GM23338 (cell line): ENCODE measurements at regions not wholly inside any gene's neighbourhood (a gene's known extent, or its start where the extent isn't known, plus 50 kb on each side); places are given as distances from the start of the nearest gene placed in this dataset.

Experiments
- ATAC-seq: fragments of 200-7000 bp; cut with Tn5 transposase; 3 replicates; pipeline ENCODE4 v1.9.1; 2020
- DNase-seq: peaks from one replicate; pipeline ENCODE4 v3.0.0-alpha.2; 2015; ENCODE audit warnings: low spot score
- H2AFZ ChIP-seq: fragments of 200-600 bp; sonication (generic); 2 replicates; pipeline ENCODE4 v1.8.0; 2016; ENCODE audit warnings: antibody characterized with exemption, mild to moderate bottlenecking, moderate library complexity
- H3F3A ChIP-seq: fragments of 200-600 bp; sonication (generic); replicated peaks from 2 replicates; pipeline ENCODE4 v1.8.0; 2017; ENCODE audit warnings: antibody characterized with exemption, mixed run types, low read depth
- H3K27ac ChIP-seq: fragments of 200-600 bp; sonication (generic); 2 replicates; pipeline ENCODE4 v1.6.1; 2016; ENCODE audit warnings: low read depth
- H3K27me3 ChIP-seq: fragments of 200-600 bp; sonication (generic); 2 replicates; pipeline ENCODE4 v1.8.0; 2016; ENCODE audit warnings: mild to moderate bottlenecking, mixed run types, moderate library complexity; ENCODE audit not compliant: insufficient read depth
- H3K36me3 ChIP-seq: fragments of 200-600 bp; sonication (generic); 2 replicates; pipeline ENCODE4 v1.8.0; 2016; ENCODE audit warnings: mild to moderate bottlenecking; ENCODE audit not compliant: insufficient read depth
- H3K4me1 ChIP-seq: fragments of 200-600 bp; sonication (generic); 2 replicates; pipeline ENCODE4 v1.8.0; 2016; ENCODE audit warnings: mild to moderate bottlenecking, moderate library complexity; ENCODE audit not compliant: insufficient read depth
- H3K4me2 ChIP-seq: fragments of 200-600 bp; sonication (generic); 2 replicates; pipeline ENCODE4 v1.7.1; 2017; ENCODE audit warnings: mixed run types
- H3K4me3 ChIP-seq: fragments of 200-600 bp; sonication (generic); 2 replicates; pipeline ENCODE4 v1.6.1; 2016; ENCODE audit warnings: mixed run types
- H3K79me2 ChIP-seq: fragments of 200-600 bp; sonication (generic); replicated peaks from 2 replicates; pipeline ENCODE4 v1.8.0; 2017; ENCODE audit warnings: mild to moderate bottlenecking; ENCODE audit not compliant: insufficient read depth
- H3K9me2 ChIP-seq: fragments of 200-600 bp; sonication (generic); 2 replicates; pipeline ENCODE4 v1.8.0; 2017; ENCODE audit not compliant: insufficient read depth
- H4K20me1 ChIP-seq: fragments of 200-600 bp; sonication (generic); replicated peaks from 2 replicates; pipeline ENCODE4 v1.8.0; 2017; ENCODE audit warnings: mild to moderate bottlenecking; ENCODE audit not compliant: insufficient read depth
- H3K27ac Mint-ChIP-seq: 2 replicates; pipeline ENCODE4 v1.8.0; 2020; ENCODE audit warnings: inconsistent platforms, mild to moderate bottlenecking, moderate library complexity, mixed read lengths
- H3K27me3 Mint-ChIP-seq: 3 replicates; pipeline ENCODE4 v1.8.0; 2022; ENCODE audit warnings: low read depth, mild to moderate bottlenecking, moderate library complexity, mixed read lengths, inconsistent platforms; ENCODE audit not compliant: insufficient read depth, poor library complexity
- H3K36me3 Mint-ChIP-seq: 3 replicates; pipeline ENCODE4 v1.8.0; 2021; ENCODE audit warnings: low read depth, mild to moderate bottlenecking, inconsistent platforms, moderate library complexity, mixed read lengths
- H3K4me1 Mint-ChIP-seq: 3 replicates; pipeline ENCODE4 v1.8.0; 2020; ENCODE audit warnings: mild to moderate bottlenecking, inconsistent platforms, mixed read lengths
- H3K4me3 Mint-ChIP-seq: 3 replicates; pipeline ENCODE4 v1.8.0; 2021; ENCODE audit warnings: moderate library complexity, mild to moderate bottlenecking, inconsistent platforms, mixed read lengths
- H3K9me3 Mint-ChIP-seq: 3 replicates; pipeline ENCODE4 v1.8.0; 2020; ENCODE audit warnings: moderate library complexity, mild to moderate bottlenecking, inconsistent platforms, mixed read lengths
- CREB1 ChIP-seq: fragments of 250-450 bp; sonication (Bioruptor Pico); IDR thresholded peaks from 2 replicates; pipeline ENCODE4 v1.5.0; 2020; ENCODE audit warnings: low read depth, mild to moderate bottlenecking, moderate library complexity
- EZH2 ChIP-seq: fragments of 200-600 bp; sonication (generic); IDR thresholded peaks from one replicate; pipeline ENCODE4 v1.8.0; 2017; ENCODE audit warnings: antibody characterized with exemption, mild to moderate bottlenecking, low read depth; ENCODE audit not compliant: unreplicated experiment
- EZH2phosphoT487 ChIP-seq: fragments of 200-600 bp; sonication (generic); IDR thresholded peaks from one replicate; pipeline ENCODE4 v1.8.1; 2018; ENCODE audit warnings: antibody characterized with exemption; ENCODE audit not compliant: unreplicated experiment
- JUNB ChIP-seq: IDR thresholded peaks from one replicate; pipeline ENCODE4 v1.6.1; 2016; ENCODE audit warnings: antibody characterized with exemption; ENCODE audit not compliant: unreplicated experiment
- NANOG ChIP-seq: IDR thresholded peaks from 2 replicates; pipeline ENCODE4 v1.6.1; 2016; ENCODE audit warnings: antibody characterized with exemption, borderline replicate concordance
- POLR2AphosphoS5 ChIP-seq: IDR thresholded peaks from 2 replicates; pipeline ENCODE4 v1.6.1; 2016; ENCODE audit warnings: antibody characterized with exemption, low read depth
- STAT1 ChIP-seq: IDR thresholded peaks from one replicate; pipeline ENCODE4 v1.6.1; 2016; ENCODE audit warnings: antibody characterized with exemption; ENCODE audit not compliant: unreplicated experiment
- ZNF114 ChIP-seq: fragments of 250-450 bp; sonication (Bioruptor Pico); IDR thresholded peaks from 2 replicates; pipeline ENCODE4 v1.5.0; 2020; ENCODE audit warnings: mild to moderate bottlenecking, moderate library complexity
- ZNF331 ChIP-seq: fragments of 250-450 bp; sonication (Bioruptor Pico); IDR thresholded peaks from 2 replicates; pipeline ENCODE4 v1.5.0; 2020; ENCODE audit warnings: low read depth, mild to moderate bottlenecking, moderate library complexity
- TF ChIP-seq, protein P1 (sequence below), 2 experiments: fragments of 200-600 bp in 1 of 2; sonication (generic) in 1 of 2; conservative IDR thresholded peaks; 2 replicates each; pipeline versions ENCODE4 v1.5.1 to v1.6.1; 2016 to 2017; ENCODE audit warnings: antibody characterized with exemption in 2 of 2, low read depth in 2 of 2, mild to moderate bottlenecking in 2 of 2, moderate library complexity in 1 of 2
- TF ChIP-seq, protein P2 (sequence below): IDR thresholded peaks from 2 replicates; pipeline ENCODE4 v1.6.1; 2016; ENCODE audit warnings: antibody characterized with exemption
- TF ChIP-seq, protein P3 (sequence below): fragments of 250-450 bp; sonication (Bioruptor Pico); IDR thresholded peaks from 2 replicates; pipeline ENCODE4 v1.5.0; 2020; ENCODE audit warnings: mild to moderate bottlenecking, moderate library complexity
- TF ChIP-seq, protein P4 (sequence below): IDR thresholded peaks from one replicate; pipeline ENCODE4 v1.6.1; 2018; ENCODE audit warnings: antibody characterized with exemption; ENCODE audit not compliant: unreplicated experiment

DNA sequence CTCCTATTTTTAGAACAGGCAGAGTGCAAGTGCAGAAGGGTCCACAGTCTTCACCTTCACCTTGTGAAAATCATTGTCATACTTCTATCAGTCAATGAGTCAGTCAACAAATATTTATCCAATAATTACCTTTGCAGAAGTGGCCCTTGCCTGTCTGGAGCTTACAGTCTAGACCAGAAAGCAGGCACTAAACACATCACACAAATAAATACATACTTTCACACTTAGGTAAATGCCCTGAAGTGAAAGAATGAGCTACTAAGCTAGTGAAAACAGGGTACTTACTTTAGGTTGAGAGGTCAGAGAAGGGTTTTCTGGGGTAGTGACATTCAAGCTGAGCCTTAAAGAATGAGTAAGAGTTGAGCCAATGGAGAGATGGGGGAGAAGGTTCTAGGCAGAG lies 421.9 kb upstream of the ADAMTSL1 start:
- Mint-ChIP-seq H3K27me3 (no peaks in the 10 kb centered on the region), H3K27ac (no peak overlapping the region), H3K4me3 (no peak overlapping the region), H3K4me1 (no peaks in the 10 kb centered on the region), H3K36me3 (no peaks in the 10 kb centered on the region), H3K9me3 (no peaks in the 10 kb centered on the region)
- TF ChIP-seq EZH2 (no peak), POLR2AphosphoS5 (no peak), ZNF331 (CRISPR knock-in tag) (no peak), EZH2phosphoT487 (no peak), JUNB (no peak), NANOG (no peak), ZNF114 (CRISPR knock-in tag) (no peak), CREB1 (CRISPR knock-in tag) (no peak), STAT1 (no peak)
- TF ChIP-seq, protein P1, sequence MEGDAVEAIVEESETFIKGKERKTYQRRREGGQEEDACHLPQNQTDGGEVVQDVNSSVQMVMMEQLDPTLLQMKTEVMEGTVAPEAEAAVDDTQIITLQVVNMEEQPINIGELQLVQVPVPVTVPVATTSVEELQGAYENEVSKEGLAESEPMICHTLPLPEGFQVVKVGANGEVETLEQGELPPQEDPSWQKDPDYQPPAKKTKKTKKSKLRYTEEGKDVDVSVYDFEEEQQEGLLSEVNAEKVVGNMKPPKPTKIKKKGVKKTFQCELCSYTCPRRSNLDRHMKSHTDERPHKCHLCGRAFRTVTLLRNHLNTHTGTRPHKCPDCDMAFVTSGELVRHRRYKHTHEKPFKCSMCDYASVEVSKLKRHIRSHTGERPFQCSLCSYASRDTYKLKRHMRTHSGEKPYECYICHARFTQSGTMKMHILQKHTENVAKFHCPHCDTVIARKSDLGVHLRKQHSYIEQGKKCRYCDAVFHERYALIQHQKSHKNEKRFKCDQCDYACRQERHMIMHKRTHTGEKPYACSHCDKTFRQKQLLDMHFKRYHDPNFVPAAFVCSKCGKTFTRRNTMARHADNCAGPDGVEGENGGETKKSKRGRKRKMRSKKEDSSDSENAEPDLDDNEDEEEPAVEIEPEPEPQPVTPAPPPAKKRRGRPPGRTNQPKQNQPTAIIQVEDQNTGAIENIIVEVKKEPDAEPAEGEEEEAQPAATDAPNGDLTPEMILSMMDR (conservative IDR thresholded peaks at IDR 0.05; ENCODE audit: low read depth in 2 of 2), result no peak
- TF ChIP-seq, protein P2, sequence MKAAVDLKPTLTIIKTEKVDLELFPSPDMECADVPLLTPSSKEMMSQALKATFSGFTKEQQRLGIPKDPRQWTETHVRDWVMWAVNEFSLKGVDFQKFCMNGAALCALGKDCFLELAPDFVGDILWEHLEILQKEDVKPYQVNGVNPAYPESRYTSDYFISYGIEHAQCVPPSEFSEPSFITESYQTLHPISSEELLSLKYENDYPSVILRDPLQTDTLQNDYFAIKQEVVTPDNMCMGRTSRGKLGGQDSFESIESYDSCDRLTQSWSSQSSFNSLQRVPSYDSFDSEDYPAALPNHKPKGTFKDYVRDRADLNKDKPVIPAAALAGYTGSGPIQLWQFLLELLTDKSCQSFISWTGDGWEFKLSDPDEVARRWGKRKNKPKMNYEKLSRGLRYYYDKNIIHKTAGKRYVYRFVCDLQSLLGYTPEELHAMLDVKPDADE, result no peak
- TF ChIP-seq, protein P3, sequence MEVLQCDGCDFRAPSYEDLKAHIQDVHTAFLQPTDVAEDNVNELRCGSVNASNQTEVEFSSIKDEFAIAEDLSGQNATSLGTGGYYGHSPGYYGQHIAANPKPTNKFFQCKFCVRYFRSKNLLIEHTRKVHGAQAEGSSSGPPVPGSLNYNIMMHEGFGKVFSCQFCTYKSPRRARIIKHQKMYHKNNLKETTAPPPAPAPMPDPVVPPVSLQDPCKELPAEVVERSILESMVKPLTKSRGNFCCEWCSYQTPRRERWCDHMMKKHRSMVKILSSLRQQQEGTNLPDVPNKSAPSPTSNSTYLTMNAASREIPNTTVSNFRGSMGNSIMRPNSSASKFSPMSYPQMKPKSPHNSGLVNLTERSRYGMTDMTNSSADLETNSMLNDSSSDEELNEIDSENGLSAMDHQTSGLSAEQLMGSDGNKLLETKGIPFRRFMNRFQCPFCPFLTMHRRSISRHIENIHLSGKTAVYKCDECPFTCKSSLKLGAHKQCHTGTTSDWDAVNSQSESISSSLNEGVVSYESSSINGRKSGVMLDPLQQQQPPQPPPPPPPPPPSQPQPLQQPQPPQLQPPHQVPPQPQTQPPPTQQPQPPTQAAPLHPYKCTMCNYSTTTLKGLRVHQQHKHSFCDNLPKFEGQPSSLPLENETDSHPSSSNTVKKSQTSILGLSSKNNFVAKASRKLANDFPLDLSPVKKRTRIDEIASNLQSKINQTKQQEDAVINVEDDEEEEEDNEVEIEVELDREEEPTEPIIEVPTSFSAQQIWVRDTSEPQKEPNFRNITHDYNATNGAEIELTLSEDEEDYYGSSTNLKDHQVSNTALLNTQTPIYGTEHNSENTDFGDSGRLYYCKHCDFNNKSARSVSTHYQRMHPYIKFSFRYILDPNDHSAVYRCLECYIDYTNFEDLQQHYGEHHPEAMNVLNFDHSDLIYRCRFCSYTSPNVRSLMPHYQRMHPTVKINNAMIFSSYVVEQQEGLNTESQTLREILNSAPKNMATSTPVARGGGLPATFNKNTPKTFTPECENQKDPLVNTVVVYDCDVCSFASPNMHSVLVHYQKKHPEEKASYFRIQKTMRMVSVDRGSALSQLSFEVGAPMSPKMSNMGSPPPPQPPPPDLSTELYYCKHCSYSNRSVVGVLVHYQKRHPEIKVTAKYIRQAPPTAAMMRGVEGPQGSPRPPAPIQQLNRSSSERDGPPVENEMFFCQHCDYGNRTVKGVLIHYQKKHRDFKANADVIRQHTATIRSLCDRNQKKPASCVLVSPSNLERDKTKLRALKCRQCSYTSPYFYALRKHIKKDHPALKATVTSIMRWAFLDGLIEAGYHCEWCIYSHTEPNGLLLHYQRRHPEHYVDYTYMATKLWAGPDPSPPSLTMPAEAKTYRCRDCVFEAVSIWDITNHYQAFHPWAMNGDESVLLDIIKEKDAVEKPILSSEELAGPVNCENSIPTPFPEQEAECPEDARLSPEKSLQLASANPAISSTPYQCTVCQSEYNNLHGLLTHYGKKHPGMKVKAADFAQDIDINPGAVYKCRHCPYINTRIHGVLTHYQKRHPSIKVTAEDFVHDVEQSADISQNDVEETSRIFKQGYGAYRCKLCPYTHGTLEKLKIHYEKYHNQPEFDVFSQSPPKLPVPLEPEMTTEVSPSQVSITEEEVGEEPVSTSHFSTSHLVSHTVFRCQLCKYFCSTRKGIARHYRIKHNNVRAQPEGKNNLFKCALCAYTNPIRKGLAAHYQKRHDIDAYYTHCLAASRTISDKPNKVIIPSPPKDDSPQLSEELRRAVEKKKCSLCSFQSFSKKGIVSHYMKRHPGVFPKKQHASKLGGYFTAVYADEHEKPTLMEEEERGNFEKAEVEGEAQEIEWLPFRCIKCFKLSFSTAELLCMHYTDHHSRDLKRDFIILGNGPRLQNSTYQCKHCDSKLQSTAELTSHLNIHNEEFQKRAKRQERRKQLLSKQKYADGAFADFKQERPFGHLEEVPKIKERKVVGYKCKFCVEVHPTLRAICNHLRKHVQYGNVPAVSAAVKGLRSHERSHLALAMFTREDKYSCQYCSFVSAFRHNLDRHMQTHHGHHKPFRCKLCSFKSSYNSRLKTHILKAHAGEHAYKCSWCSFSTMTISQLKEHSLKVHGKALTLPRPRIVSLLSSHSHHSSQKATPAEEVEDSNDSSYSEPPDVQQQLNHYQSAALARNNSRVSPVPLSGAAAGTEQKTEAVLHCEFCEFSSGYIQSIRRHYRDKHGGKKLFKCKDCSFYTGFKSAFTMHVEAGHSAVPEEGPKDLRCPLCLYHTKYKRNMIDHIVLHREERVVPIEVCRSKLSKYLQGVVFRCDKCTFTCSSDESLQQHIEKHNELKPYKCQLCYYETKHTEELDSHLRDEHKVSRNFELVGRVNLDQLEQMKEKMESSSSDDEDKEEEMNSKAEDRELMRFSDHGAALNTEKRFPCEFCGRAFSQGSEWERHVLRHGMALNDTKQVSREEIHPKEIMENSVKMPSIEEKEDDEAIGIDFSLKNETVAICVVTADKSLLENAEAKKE (CRISPR knock-in tag), result no peak
- TF ChIP-seq, protein P4, sequence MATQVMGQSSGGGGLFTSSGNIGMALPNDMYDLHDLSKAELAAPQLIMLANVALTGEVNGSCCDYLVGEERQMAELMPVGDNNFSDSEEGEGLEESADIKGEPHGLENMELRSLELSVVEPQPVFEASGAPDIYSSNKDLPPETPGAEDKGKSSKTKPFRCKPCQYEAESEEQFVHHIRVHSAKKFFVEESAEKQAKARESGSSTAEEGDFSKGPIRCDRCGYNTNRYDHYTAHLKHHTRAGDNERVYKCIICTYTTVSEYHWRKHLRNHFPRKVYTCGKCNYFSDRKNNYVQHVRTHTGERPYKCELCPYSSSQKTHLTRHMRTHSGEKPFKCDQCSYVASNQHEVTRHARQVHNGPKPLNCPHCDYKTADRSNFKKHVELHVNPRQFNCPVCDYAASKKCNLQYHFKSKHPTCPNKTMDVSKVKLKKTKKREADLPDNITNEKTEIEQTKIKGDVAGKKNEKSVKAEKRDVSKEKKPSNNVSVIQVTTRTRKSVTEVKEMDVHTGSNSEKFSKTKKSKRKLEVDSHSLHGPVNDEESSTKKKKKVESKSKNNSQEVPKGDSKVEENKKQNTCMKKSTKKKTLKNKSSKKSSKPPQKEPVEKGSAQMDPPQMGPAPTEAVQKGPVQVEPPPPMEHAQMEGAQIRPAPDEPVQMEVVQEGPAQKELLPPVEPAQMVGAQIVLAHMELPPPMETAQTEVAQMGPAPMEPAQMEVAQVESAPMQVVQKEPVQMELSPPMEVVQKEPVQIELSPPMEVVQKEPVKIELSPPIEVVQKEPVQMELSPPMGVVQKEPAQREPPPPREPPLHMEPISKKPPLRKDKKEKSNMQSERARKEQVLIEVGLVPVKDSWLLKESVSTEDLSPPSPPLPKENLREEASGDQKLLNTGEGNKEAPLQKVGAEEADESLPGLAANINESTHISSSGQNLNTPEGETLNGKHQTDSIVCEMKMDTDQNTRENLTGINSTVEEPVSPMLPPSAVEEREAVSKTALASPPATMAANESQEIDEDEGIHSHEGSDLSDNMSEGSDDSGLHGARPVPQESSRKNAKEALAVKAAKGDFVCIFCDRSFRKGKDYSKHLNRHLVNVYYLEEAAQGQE, result no peak
- no peaks in the 10 kb centered on the region for H3K9me2 ChIP-seq
- no peak overlapping the region for H3K4me3 ChIP-seq
- no peak overlapping the region for H3K27ac ChIP-seq
- no peaks in the 10 kb centered on the region for H3K36me3 ChIP-seq
- ATAC-seq (no peak), DNase-seq (no peak)
- H4K20me1 ChIP-seq, result no peaks in the 10 kb centered on the region
- H3F3A ChIP-seq, result no peaks in the 10 kb centered on the region
- H3K27me3 ChIP-seq, result no peaks in the 10 kb centered on the region
- no peaks in the 10 kb centered on the region for H3K4me1 ChIP-seq
- H2AFZ ChIP-seq, result no peak overlapping the region
- no peak overlapping the region for H3K4me2 ChIP-seq
- no peaks in the 10 kb centered on the region for H3K79me2 ChIP-seq
